Lower lobe of right lung (tissue), 2 donors: ENCODE measurements at regions not wholly inside any gene's neighbourhood (a gene's known extent, or its start where the extent isn't known, plus 50 kb on each side); places are given as distances from the start of the nearest gene placed in this dataset.

Experiments used
- ATAC-seq, 2 donors: fragments of 200-7000 bp; cut with Tn5 transposase; one replicate each; pipeline ENCODE4 v1.9.1; 2020 to 2022; ENCODE audit warnings: mild to moderate bottlenecking in 2 of 2, moderate library complexity in 2 of 2
- DNase-seq: peaks from one replicate; pipeline ENCODE4 v3.0.0-alpha.2; 2020
- H3K27ac ChIP-seq: fragments of 200-600 bp; one replicate; pipeline ENCODE4 v1.8.0; 2022
- H3K27me3 ChIP-seq: fragments of 200-600 bp; one replicate; pipeline ENCODE4 v1.8.0; 2022; ENCODE audit warnings: low read depth
- H3K36me3 ChIP-seq: fragments of 200-600 bp; one replicate; pipeline ENCODE4 v1.8.0; 2022; ENCODE audit warnings: mild to moderate bottlenecking
- H3K4me1 ChIP-seq: fragments of 200-600 bp; one replicate; pipeline ENCODE4 v1.8.0; 2022
- H3K4me3 ChIP-seq: fragments of 200-600 bp; one replicate; pipeline ENCODE4 v1.8.0; 2022; ENCODE audit warnings: mild to moderate bottlenecking
- H3K9me3 ChIP-seq: fragments of 200-600 bp; one replicate; pipeline ENCODE4 v1.8.0; 2022
- CTCF ChIP-seq: fragments of 200-600 bp; IDR thresholded peaks from one replicate; pipeline ENCODE4 v1.8.0; 2022; ENCODE audit warnings: antibody characterized with exemption, mild to moderate bottlenecking
- intact Hi-C: fragments of 100-400 bp; cut with DNase I; formaldehyde crosslinking; loops from one replicate; pipeline ENCODE4 v1.11.0; 2022
- donor health status: DM: no; HTN: yes; CAD: no; lungs with severe emphysema.

GRCh38 chr13:76198568-76199163 lies 562.5 kb downstream of the LMO7 start:
- no peak overlapping the region for H3K4me3 ChIP-seq
- no peaks in the 10 kb centered on the region for H3K27me3 ChIP-seq
- intact Hi-C loops = no loop called here
- no peaks in the 10 kb centered on the region for H3K36me3 ChIP-seq
- H3K27ac ChIP-seq = no peak overlapping the region
- H3K9me3 ChIP-seq = no peaks in the 10 kb centered on the region
- DNase-seq (no peak), ATAC-seq (no peak)
- H3K4me1 ChIP-seq = no peaks in the 10 kb centered on the region
- TF ChIP-seq CTCF = no peak

GRCh38 chr13:76189882-76190519 lies 553.9 kb downstream of the LMO7 start:
- H3K4me1 ChIP-seq = no peaks in the 10 kb centered on the region
- no peak for ATAC-seq
- intact Hi-C loops = no loop called here

GRCh38 chr13:76175961-76176725 lies 540.0 kb downstream of the LMO7 start:
- Histone ChIP-seq H3K4me3 (no peak overlapping the region), H3K36me3 (no peaks in the 10 kb centered on the region), H3K4me1 (no peaks in the 10 kb centered on the region), H3K27me3 (no peaks in the 10 kb centered on the region), H3K9me3 (no peaks in the 10 kb centered on the region), H3K27ac (no peak overlapping the region)
- TF ChIP-seq CTCF = no peak
- DNase-seq (no peak), ATAC-seq (no peak)
- intact Hi-C loops = no loop called here

More at GRCh38 chr13:76189882-76190519, 553.9 kb downstream of the LMO7 start:
- H3K9me3 ChIP-seq = no peaks in the 10 kb centered on the region
- no peak overlapping the region for H3K4me3 ChIP-seq
- no peak for TF ChIP-seq CTCF
- H3K36me3 ChIP-seq = no peaks in the 10 kb centered on the region
- no peaks in the 10 kb centered on the region for H3K27me3 ChIP-seq
- H3K27ac ChIP-seq = no peak overlapping the region
- DNase-seq = no peak

- Histone ChIP-seq H3K27ac (no peak overlapping the region), H3K4me3 (no peak overlapping the region), H3K4me1 (no peaks in the 10 kb centered on the region), H3K36me3 (no peaks in the 10 kb centered on the region), H3K27me3 (no peaks in the 10 kb centered on the region), H3K9me3 (no peaks in the 10 kb centered on the region)
- intact Hi-C loops = no loop called here
- DNase-seq = no peak
- TF ChIP-seq CTCF = no peak
- no peak for ATAC-seq
Observed at GRCh38 chr13:76168661-76169060, 532.5 kb downstream of the LMO7 start.

- TF ChIP-seq CTCF = no peak
- Histone ChIP-seq H3K27me3 (no peaks in the 10 kb centered on the region), H3K36me3 (no peaks in the 10 kb centered on the region), H3K27ac (no peak overlapping the region), H3K4me1 (no peaks in the 10 kb centered on the region), H3K9me3 (no peaks in the 10 kb centered on the region), H3K4me3 (no peak overlapping the region)
- ATAC-seq (no peak), DNase-seq (no peak)
- intact Hi-C loops = no loop called here
Observed at GRCh38 chr13:76164290-76164689, 528.2 kb downstream of the LMO7 start.
